ENCODE measurements at regions not wholly inside any gene's neighbourhood (a gene's known extent, or its start where the extent isn't known, plus 50 kb on each side); places are given as distances from the start of the nearest gene placed in this dataset.
"Not testable (repeated sequence)": the region's sequence is repeated elsewhere in the genome, so short reads cannot be mapped to it uniquely, and the experiment has no call there.

- DNase-seq (ENCODE audit: low spot score in 2 of 2) (no peak), FAIRE-seq (no peak)
Measured at GRCh38 chr1:102821707-102822106, 286.6 kb downstream of the COL11A1 start.

GRCh38 chr1:102800406-102800805 lies 307.9 kb downstream of the COL11A1 start:
- no peak for DNase-seq (ENCODE audit: low spot score in 2 of 2)
- FAIRE-seq: no peak

- no peak for FAIRE-seq
Measured at GRCh38 chr1:102799496-102799895, 308.8 kb downstream of the COL11A1 start.

GRCh38 chr1:102798718-102799117 lies 309.6 kb downstream of the COL11A1 start:
- DNase-seq (ENCODE audit: low spot score in 2 of 2) (no peak), FAIRE-seq (no peak)

More at GRCh38 chr1:102799496-102799895, 308.8 kb downstream of the COL11A1 start:
- no peak for DNase-seq (ENCODE audit: low spot score in 2 of 2)

GRCh38 chr1:102796429-102796828 lies 311.9 kb downstream of the COL11A1 start:
- DNase-seq (ENCODE audit: low spot score in 2 of 2): no peak
- peak; percentile 43 for FAIRE-seq

- FAIRE-seq: no peak
Measured at GRCh38 chr1:102790997-102791396, 317.3 kb downstream of the COL11A1 start.

GRCh38 chr1:102789951-102790350 lies 318.4 kb downstream of the COL11A1 start:
- not testable (repeated sequence) for DNase-seq (ENCODE audit: low spot score in 2 of 2); FAIRE-seq

More at GRCh38 chr1:102790997-102791396, 317.3 kb downstream of the COL11A1 start:
- DNase-seq (ENCODE audit: low spot score in 2 of 2): no peak

- no peak for FAIRE-seq
Measured at GRCh38 chr1:102783487-102783886, 324.8 kb downstream of the COL11A1 start.

GRCh38 chr1:102782144-102782543 lies 326.2 kb downstream of the COL11A1 start:
- FAIRE-seq (no peak), DNase-seq (ENCODE audit: low spot score in 2 of 2) (no peak)

More at GRCh38 chr1:102783487-102783886, 324.8 kb downstream of the COL11A1 start:
- no peak for DNase-seq (ENCODE audit: low spot score in 2 of 2)

GRCh38 chr1:102776071-102776470 lies 332.3 kb downstream of the COL11A1 start:
- no peak for FAIRE-seq
- DNase-seq (ENCODE audit: low spot score in 2 of 2): no peak

GRCh38 chr1:102772831-102773230 lies 335.5 kb downstream of the COL11A1 start:
- DNase-seq (ENCODE audit: low spot score in 2 of 2) (no peak), FAIRE-seq (no peak)

- FAIRE-seq: no peak
- no peak for DNase-seq (ENCODE audit: low spot score in 2 of 2)
Measured at GRCh38 chr1:102758418-102758817, 349.9 kb downstream of the COL11A1 start.

GRCh38 chr1:102757363-102757762 lies 351.0 kb downstream of the COL11A1 start:
- DNase-seq (ENCODE audit: low spot score in 2 of 2) (no peak), FAIRE-seq (no peak)

GRCh38 chr1:102751111-102751510 lies 357.2 kb downstream of the COL11A1 start:
- DNase-seq (ENCODE audit: low spot score in 2 of 2): no peak
- no peak for FAIRE-seq

- no peak for DNase-seq (ENCODE audit: low spot score in 2 of 2)
- FAIRE-seq: peak; percentile 64
Measured at GRCh38 chr1:102742426-102742825, 365.9 kb downstream of the COL11A1 start.

- no peak for FAIRE-seq
- DNase-seq (ENCODE audit: low spot score in 2 of 2): no peak
Measured at GRCh38 chr1:102733491-102734236, 374.7 kb downstream of the COL11A1 start.

GRCh38 chr1:102732927-102733326 lies 375.4 kb downstream of the COL11A1 start:
- DNase-seq (ENCODE audit: low spot score in 2 of 2) (no peak), FAIRE-seq (no peak)

- no peak for DNase-seq (ENCODE audit: low spot score in 2 of 2)
- no peak for FAIRE-seq
Measured at GRCh38 chr1:102726417-102726816, 381.9 kb downstream of the COL11A1 start.

- no peak for FAIRE-seq
Measured at GRCh38 chr1:102724741-102725140, 383.6 kb downstream of the COL11A1 start.

GRCh38 chr1:102715150-102715549 lies 393.2 kb downstream of the COL11A1 start:
- FAIRE-seq: no peak

More at GRCh38 chr1:102724741-102725140, 383.6 kb downstream of the COL11A1 start:
- DNase-seq (ENCODE audit: low spot score in 2 of 2): no peak

GRCh38 chr1:102699524-102699923 lies 408.8 kb downstream of the COL11A1 start:
- no peak for FAIRE-seq

More at GRCh38 chr1:102715150-102715549, 393.2 kb downstream of the COL11A1 start:
- DNase-seq (ENCODE audit: low spot score in 2 of 2): no peak

GRCh38 chr1:102693345-102693744 lies 415.0 kb downstream of the COL11A1 start:
- DNase-seq (ENCODE audit: low spot score in 2 of 2): no peak
- FAIRE-seq: no peak

More at GRCh38 chr1:102699524-102699923, 408.8 kb downstream of the COL11A1 start:
- DNase-seq (ENCODE audit: low spot score in 2 of 2): no peak

Data from frontal cortex (tissue), 3 donors.